ENCODE measurements at regions not wholly inside any gene's neighbourhood (a gene's known extent, or its start where the extent isn't known, plus 50 kb on each side); places are given as distances from the start of the nearest gene placed in this dataset.

DNA sequence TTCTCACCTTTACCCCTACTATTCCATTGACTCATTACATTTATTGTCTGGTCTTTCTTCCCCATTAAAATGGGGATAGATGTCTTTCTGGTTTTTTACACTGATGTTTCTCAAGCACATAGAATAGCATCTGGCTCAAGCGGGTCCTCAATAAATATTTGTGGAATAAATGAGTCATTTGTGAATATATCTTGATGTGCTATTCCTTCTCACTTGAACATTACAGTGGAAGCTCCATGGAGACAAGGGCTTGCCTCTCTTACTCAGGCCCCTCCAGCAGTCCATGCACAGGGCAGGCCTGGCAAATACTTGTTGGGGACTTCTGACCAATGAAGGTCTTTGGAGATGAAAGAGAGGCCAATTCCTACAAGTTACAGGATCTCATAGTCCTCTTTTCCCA is 151.7 kb upstream of the TAS2R1 start:
- TF ChIP-seq, protein P1, sequence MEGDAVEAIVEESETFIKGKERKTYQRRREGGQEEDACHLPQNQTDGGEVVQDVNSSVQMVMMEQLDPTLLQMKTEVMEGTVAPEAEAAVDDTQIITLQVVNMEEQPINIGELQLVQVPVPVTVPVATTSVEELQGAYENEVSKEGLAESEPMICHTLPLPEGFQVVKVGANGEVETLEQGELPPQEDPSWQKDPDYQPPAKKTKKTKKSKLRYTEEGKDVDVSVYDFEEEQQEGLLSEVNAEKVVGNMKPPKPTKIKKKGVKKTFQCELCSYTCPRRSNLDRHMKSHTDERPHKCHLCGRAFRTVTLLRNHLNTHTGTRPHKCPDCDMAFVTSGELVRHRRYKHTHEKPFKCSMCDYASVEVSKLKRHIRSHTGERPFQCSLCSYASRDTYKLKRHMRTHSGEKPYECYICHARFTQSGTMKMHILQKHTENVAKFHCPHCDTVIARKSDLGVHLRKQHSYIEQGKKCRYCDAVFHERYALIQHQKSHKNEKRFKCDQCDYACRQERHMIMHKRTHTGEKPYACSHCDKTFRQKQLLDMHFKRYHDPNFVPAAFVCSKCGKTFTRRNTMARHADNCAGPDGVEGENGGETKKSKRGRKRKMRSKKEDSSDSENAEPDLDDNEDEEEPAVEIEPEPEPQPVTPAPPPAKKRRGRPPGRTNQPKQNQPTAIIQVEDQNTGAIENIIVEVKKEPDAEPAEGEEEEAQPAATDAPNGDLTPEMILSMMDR (IDR thresholded peaks at IDR 0.05), result no peak
- TF ChIP-seq POLR2AphosphoS5 (IDR thresholded peaks at IDR 0.05; ENCODE audit: insufficient read depth in 1 of 2, low read depth in 1 of 2) (no peak), POLR2A (IDR thresholded peaks at IDR 0.05) (no peak)
